ENCODE measurements at regions not wholly inside any gene's neighbourhood (a gene's known extent, or its start where the extent isn't known, plus 50 kb on each side); places are given as distances from the start of the nearest gene placed in this dataset.
A peak's percentile ranks its signal among the peaks of the same experiment; 100 is the strongest.
"Not testable (repeated sequence)": the region's sequence is repeated elsewhere in the genome, so short reads cannot be mapped to it uniquely, and the experiment has no call there.

DNA sequence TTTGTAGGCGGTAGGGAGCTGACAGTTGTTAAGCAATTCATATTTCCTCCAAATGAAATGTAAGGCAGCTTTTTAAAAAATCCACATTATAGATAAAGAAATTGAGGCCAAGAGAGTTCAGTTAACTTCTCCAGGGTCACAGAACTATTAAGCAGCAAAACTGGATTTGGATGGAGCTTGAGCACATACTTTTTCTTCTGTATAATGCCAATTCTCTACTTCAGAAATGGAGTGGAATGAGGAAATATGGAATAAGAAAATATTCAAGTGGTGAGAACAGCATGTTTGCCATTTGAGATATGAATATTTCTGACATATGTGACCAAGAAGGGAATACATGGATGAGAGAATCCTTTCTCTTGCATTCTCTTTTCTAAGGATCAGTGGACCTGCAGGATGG lies 233.1 kb downstream of the FOXG1 start:
- no peak for DNase-seq (ENCODE audit: low read depth)
- H3K4me3 ChIP-seq (replicated peaks; ENCODE audit: low read depth, low read length) = no peak overlapping the region
- TF ChIP-seq, protein P1, sequence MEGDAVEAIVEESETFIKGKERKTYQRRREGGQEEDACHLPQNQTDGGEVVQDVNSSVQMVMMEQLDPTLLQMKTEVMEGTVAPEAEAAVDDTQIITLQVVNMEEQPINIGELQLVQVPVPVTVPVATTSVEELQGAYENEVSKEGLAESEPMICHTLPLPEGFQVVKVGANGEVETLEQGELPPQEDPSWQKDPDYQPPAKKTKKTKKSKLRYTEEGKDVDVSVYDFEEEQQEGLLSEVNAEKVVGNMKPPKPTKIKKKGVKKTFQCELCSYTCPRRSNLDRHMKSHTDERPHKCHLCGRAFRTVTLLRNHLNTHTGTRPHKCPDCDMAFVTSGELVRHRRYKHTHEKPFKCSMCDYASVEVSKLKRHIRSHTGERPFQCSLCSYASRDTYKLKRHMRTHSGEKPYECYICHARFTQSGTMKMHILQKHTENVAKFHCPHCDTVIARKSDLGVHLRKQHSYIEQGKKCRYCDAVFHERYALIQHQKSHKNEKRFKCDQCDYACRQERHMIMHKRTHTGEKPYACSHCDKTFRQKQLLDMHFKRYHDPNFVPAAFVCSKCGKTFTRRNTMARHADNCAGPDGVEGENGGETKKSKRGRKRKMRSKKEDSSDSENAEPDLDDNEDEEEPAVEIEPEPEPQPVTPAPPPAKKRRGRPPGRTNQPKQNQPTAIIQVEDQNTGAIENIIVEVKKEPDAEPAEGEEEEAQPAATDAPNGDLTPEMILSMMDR (IDR thresholded peaks at IDR 0.05; ENCODE audit: low read length, missing control alignments) = no peak

GRCh38 chr14:29005647-29006046 lies 239.1 kb downstream of the FOXG1 start:
- H3K4me3 ChIP-seq (replicated peaks; ENCODE audit: low read depth, low read length) = no peak overlapping the region
- TF ChIP-seq, protein P1 (IDR thresholded peaks at IDR 0.05; ENCODE audit: low read length, missing control alignments) = no peak
- no peak for DNase-seq (ENCODE audit: low read depth)

- TF ChIP-seq, protein P1 (IDR thresholded peaks at IDR 0.05; ENCODE audit: low read length, missing control alignments) = no peak
These were observed 241.4 kb downstream of the FOXG1 start for GRCh38 chr14:29007990-29008389.

DNA sequence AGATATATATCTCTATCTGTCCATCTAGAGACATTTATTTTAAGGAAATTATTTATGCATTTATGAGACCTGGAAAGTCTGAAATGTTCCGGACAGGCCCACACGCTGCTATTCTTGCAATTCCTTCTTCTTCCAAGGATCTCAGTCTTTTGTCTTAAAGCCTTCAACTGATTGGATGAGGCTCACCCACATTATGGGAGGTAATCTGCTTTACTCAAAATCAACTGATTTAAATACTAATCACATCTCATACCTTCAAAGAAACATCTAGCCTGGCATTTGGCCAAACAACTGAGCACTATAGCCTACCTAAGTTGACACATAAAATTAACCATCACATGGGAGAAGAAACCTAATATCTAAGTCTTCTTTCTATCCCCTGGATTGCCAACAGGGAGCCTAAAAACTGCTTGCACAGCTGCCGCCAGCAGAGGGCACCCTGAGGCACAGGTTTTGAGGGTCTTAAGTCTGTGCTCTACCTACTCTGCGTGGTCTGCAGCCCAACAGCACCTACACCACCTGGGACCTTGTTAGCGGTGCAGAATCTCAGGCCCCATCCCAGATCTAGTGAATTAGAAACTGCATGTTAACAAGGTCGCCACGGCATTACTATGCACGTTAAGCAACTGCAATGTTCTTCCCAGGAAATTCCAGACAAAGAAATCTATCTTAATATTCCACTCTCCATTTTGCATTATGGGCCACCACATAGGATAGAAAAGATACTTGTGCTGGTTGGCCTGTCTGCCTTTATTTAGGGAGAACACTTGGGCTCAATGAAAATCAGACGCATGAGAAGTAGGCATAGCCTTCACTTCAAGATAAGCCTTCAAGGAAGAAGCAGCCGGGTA lies 249.7 kb downstream of the FOXG1 start:
- TF ChIP-seq, protein P1 (IDR thresholded peaks at IDR 0.05; ENCODE audit: low read length, missing control alignments) = peak; percentile 98
- DNase-seq (ENCODE audit: low read depth) = peak; percentile 68
- no peak overlapping the region for H3K4me3 ChIP-seq (replicated peaks; ENCODE audit: low read depth, low read length)

More at GRCh38 chr14:29007990-29008389, 241.4 kb downstream of the FOXG1 start:
- DNase-seq (ENCODE audit: low read depth) = no peak
- H3K4me3 ChIP-seq (replicated peaks; ENCODE audit: low read depth, low read length) = no peak overlapping the region

DNA sequence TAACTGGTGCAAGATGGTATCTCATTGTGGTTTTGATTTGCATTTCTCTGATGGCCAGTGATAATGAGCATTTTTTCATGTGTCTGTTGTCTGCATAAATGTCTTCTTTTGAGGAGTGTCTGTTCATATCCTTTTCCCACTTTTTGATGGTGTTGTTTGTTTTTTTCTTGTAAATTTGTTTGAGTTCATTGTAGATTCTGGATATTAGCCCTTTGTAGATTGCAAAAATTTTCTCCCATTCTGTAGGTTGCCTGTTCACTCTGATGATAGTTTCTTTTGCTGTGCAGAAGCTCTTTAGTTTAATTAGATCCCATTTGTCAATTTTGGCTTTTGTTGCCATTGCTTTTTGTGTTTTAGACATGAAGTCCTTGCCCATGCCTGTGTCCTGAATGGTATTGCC lies 256.9 kb downstream of the FOXG1 start:
- DNase-seq (ENCODE audit: low read depth); H3K4me3 ChIP-seq (replicated peaks; ENCODE audit: low read depth, low read length): not testable (repeated sequence)

GRCh38 chr14:29027441-29027840 lies 260.9 kb downstream of the FOXG1 start:
- H3K4me3 ChIP-seq (replicated peaks; ENCODE audit: low read depth, low read length); DNase-seq (ENCODE audit: low read depth): not testable (repeated sequence)

DNA sequence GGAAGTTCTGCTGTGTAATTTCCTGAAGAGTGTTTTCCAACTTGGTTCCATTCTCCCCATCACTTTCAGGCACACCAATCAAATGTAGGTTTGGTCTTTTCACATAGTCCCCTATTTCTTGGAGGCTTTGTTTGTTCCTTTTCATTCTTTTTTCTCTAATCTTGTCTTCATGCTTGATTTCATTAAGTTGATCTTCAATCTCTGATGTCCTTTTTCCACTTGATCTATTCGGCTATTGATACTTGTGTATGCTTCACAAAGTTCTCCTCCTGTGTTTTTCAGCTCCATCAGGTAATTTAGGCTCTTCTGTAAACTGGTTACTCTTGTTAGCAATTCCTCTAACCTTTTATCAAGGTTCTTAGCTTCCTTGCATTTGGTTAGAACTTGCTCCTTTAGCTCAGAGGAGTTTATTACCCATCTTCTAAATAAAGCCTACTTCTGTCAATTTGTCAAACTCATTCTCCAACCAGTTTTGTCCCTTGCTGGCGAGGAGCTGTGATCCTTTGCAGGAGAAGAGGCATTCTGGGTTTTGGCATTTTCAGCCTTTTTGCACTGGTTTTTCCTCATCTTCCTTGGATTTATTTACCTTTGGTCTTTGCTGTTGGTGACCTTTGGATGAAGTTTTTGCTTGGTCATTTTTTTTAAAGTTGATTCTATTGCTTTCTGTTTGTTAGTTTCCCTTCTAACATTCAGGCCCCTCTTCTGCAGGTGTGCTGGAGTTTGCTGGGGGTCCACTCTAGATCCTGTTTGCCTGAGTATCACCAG lies 261.5 kb downstream of the FOXG1 start:
- H3K4me3 ChIP-seq (replicated peaks; ENCODE audit: low read depth, low read length); DNase-seq (ENCODE audit: low read depth): not testable (repeated sequence)

DNA sequence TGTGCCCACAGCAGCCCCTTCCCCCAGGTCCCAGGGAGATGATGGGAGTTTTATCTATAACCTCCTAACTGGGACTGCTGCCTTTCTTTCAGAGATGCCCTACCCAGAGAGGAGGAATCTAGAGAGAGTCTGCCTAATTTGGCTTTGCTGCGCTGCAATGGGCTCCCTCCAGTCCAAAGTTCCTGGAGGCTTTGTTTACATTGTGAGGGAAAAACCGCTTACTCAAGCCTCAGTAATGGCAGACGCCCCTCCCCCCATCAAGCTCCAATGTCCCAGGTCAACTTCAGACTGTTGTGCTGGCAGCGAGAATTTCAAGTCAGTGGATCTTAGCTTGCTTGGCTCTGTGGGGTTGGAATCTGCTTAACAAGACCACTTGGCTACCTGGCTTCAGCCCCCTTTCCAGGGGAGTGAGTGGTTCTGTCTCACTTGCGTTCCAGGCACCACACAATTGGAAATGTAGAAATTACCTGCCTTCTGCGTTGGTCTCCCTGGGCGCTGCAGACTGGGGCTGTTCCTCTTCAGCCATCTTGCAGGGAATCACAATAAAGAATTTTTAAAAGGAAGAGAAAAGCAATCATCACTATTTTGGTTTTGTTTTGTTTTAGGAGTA lies 262.5 kb downstream of the FOXG1 start:
- DNase-seq (ENCODE audit: low read depth) = peak; percentile 6
- no peak overlapping the region for H3K4me3 ChIP-seq (replicated peaks; ENCODE audit: low read depth, low read length)
- TF ChIP-seq, protein P1 (IDR thresholded peaks at IDR 0.05; ENCODE audit: low read length, missing control alignments) = no peak

Data from fibroblast of pulmonary artery (primary cell).